Mesothelial cell of epicardium (in vitro differentiated cells): ENCODE measurements at regions not wholly inside any gene's neighbourhood (a gene's known extent, or its start where the extent isn't known, plus 50 kb on each side); places are given as distances from the start of the nearest gene placed in this dataset.

Source experiments
- DNase-seq, 2 experiments: peaks; one replicate each; pipeline ENCODE4 v3.0.0; 2021; ENCODE audit warnings: low spot score in 2 of 2; ENCODE audit not compliant: unreplicated experiment in 2 of 2
- H3K27ac Mint-ChIP-seq: 2 replicates; pipeline ENCODE4 v1.8.0; 2021; ENCODE audit warnings: mixed read lengths
- H3K27me3 Mint-ChIP-seq: 2 replicates; pipeline ENCODE4 v1.8.0; 2021; ENCODE audit warnings: low read depth, mixed read lengths
- H3K36me3 Mint-ChIP-seq: 2 replicates; pipeline ENCODE4 v1.8.0; 2021; ENCODE audit warnings: mixed read lengths
- H3K4me1 Mint-ChIP-seq: 2 replicates; pipeline ENCODE4 v1.8.0; 2021; ENCODE audit warnings: mixed read lengths
- H3K4me3 Mint-ChIP-seq: 2 replicates; pipeline ENCODE4 v1.8.0; 2021; ENCODE audit warnings: mild to moderate bottlenecking, moderate library complexity, mixed read lengths
- H3K9me3 Mint-ChIP-seq: 2 replicates; pipeline ENCODE4 v1.8.0; 2021; ENCODE audit warnings: mixed read lengths
- TF ChIP-seq, protein P1 (sequence below): fragments of 200-600 bp; sonication (generic); IDR thresholded peaks from one replicate; pipeline ENCODE4 v1.5.0; 2021; ENCODE audit warnings: antibody characterized with exemption; ENCODE audit not compliant: unreplicated experiment

DNA sequence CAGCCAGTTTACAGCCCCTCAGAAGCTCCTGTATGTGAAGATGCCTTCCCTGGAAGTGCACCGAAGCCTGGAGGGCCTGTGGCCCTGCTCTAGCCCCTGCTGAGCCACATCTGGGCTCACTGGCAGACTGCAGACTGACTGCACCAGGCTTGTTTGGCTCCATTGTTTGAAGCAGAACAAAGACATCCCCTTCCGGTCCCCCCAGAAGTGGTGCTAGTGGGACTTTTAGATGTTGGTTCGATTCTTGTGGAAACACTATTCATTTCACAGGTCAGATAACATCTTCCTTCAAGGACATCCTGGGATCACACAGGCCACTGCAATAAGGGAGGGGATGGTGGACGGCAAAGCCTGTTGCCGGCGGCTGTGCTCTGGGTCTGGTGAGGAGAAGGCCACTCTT is 57.8 kb upstream of the CBLN2 start:
- Mint-ChIP-seq H3K4me3 (no peak overlapping the region), H3K4me1 (no peaks in the 10 kb centered on the region), H3K27me3 (no peaks in the 10 kb centered on the region), H3K9me3 (no peaks in the 10 kb centered on the region), H3K36me3 (no peaks in the 10 kb centered on the region), H3K27ac (no peak overlapping the region)
- DNase-seq, result no peak
- TF ChIP-seq, protein P1, sequence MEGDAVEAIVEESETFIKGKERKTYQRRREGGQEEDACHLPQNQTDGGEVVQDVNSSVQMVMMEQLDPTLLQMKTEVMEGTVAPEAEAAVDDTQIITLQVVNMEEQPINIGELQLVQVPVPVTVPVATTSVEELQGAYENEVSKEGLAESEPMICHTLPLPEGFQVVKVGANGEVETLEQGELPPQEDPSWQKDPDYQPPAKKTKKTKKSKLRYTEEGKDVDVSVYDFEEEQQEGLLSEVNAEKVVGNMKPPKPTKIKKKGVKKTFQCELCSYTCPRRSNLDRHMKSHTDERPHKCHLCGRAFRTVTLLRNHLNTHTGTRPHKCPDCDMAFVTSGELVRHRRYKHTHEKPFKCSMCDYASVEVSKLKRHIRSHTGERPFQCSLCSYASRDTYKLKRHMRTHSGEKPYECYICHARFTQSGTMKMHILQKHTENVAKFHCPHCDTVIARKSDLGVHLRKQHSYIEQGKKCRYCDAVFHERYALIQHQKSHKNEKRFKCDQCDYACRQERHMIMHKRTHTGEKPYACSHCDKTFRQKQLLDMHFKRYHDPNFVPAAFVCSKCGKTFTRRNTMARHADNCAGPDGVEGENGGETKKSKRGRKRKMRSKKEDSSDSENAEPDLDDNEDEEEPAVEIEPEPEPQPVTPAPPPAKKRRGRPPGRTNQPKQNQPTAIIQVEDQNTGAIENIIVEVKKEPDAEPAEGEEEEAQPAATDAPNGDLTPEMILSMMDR, result no peak

DNA sequence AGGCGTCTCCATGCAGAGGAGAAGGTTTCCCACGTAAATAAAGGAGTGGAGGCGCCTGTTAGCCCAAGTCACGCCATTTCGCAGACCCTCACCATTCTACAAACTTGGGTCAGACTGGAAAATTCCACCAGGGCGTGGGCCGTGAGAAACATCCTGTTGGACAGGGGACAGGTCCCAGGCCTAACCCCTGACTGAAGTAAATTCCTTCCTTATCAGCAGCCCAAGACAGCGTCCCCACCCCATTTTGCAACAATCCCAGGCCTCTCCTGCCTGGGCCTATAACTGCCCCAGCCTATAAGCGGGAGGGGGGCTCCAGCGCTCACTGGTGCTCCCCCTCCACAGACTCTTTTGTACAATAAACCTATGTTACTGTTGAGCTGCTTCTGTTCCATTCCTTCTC is 57.3 kb upstream of the CBLN2 start:
- Mint-ChIP-seq H3K9me3 (no peaks in the 10 kb centered on the region), H3K36me3 (no peaks in the 10 kb centered on the region), H3K27ac (no peak overlapping the region), H3K4me1 (no peaks in the 10 kb centered on the region), H3K27me3 (no peaks in the 10 kb centered on the region), H3K4me3 (no peak overlapping the region)
- TF ChIP-seq, protein P1, result no peak
- DNase-seq, result no peak
